NCI-H1092 (cell line): ENCODE measurements at regions not wholly inside any gene's neighbourhood (a gene's known extent, or its start where the extent isn't known, plus 50 kb on each side); places are given as distances from the start of the nearest gene placed in this dataset.
A peak's percentile ranks its signal among the peaks of the same experiment; 100 is the strongest.
"Not testable (repeated sequence)": the region's sequence is repeated elsewhere in the genome, so short reads cannot be mapped to it uniquely, and the experiment has no call there.

ENCODE experiments used
- DNase-seq: peaks from one replicate; lab custom pipeline; 2025; lab: John Stamatoyannopoulos, UW

DNA sequence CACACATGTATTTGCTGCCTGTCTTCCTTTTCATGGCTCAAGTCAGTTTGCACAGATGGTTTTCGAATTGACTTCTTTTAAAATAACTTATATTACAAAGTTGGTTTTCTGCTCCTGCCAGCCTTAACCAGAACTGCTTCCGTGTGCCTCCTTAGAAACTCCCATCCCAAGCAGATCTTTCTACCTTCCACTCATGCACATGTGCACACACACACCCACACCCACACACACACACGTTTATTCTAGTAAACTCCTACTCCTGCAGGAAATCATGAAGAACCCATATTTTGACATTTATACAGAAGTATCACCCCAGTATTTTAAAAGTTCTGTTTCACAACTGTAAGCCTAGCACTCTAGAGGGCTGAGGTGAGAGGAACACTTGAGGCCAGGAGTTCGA is 329.5 kb upstream of the SOX9 start:
- no peak for DNase-seq

DNA sequence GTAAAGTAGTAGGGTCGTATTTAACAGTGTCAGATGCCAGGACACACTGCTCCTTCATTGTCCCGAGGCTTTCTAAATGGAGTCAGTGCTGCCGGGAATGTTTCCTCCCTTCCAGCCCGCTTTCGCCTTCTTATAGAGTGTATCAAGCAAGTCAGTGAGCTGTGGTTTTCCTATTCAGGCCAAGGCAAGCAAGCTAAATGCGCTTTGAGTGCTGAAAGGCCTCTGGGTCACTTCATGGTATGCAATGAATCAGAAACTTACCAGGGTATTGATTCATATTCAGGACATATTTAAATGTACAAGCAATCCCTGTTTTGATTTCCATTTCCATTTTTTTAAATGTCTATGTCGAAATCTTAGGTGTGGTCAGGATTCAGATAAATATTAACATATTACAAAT is 327.9 kb upstream of the SOX9 start:
- no peak for DNase-seq

DNA sequence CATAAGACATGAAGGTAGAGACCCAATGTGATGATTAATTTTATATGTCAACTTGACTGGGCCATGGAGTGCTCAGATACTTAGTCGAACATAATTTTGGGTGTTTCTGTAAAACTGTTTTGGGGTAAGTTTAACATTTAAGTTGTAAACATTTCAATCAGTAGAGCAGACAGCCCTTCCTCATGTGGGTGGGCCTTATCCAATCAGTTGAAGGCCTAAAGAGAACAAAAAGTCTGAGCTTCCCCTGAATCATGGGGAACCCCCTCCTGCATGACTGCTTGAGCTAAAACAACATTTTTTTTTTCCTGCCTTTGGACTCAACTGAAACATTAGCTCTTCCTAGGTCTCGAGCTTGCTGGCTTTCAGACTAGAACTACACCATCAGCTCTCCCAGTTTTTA is 327.3 kb upstream of the SOX9 start:
- no peak for DNase-seq

DNA sequence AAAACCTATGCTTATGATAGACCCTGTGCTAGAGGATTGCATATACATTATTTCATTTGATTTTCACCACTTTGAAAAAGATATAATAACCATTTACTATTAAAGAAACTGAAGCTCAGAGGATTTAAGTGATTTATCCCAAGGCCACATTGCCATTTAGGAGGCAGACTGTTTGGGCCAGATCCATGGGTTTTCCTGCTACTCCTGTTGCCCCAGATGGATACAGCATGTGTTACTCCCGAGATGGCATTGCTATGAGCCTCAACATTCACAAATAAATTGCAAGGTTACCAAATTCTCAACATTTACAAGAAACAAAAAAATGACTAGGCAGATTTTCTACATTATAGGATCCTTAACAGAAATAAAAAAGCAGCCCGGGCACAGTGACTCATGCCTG is 322.1 kb upstream of the SOX9 start:
- no peak for DNase-seq

DNA sequence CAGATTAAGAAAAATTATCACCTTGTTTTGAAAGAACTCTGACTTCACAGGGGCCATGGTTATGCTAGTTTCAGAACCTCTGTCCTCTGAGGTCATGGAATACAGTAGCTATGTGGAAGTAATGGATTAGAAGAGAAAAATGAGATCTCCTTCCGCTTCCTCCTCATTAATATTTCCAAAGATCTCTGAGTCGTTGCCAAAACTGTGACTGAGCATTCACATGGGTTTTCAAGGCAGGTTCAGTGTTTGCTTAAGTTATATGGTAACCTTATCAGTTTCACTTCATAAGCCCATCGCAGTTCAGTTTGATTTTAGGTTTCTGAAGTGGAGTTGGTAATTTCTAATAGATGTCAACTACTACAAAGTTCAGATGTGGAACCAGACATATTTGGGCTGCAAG is 321.2 kb upstream of the SOX9 start:
- DNase-seq, result no peak

DNA sequence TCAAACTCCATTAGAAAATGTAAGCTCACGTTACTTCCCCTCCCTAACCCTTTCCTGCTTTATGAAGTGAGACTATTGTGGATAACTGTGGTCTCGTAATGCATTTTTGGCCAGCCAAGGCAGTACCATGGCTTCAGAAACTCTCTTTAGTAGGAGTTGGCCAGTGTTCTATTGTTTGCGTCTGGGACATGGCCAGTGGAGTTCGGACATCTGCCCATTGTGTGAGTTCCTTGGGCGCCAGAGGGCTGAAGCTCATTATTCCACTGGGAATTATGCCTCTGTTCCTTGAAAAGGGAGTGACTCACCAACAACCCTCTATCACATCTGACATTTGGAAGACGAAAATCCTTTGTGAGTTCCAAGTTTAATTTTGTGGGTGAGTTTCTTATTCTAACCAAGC is 319.5 kb upstream of the SOX9 start:
- no peak for DNase-seq

DNA sequence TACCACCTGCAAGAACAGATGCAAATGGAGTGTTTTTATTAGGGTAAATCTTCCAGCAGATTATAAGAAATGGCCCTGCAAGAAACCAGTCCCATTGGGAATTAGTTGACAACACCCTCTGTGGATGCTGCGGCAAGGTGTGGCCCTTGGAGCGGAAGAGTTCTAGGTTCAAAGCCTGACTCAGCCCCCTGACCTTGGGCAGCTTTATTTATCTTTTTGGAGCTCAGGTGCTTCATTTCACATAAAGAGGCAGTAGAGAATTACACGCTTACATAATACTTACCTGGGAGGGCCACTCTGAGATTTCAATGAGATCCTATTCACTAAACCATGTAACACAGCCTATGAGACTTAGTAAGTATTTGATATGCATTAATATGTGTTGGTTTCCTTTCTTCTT is 318.2 kb upstream of the SOX9 start:
- DNase-seq, result no peak

DNA sequence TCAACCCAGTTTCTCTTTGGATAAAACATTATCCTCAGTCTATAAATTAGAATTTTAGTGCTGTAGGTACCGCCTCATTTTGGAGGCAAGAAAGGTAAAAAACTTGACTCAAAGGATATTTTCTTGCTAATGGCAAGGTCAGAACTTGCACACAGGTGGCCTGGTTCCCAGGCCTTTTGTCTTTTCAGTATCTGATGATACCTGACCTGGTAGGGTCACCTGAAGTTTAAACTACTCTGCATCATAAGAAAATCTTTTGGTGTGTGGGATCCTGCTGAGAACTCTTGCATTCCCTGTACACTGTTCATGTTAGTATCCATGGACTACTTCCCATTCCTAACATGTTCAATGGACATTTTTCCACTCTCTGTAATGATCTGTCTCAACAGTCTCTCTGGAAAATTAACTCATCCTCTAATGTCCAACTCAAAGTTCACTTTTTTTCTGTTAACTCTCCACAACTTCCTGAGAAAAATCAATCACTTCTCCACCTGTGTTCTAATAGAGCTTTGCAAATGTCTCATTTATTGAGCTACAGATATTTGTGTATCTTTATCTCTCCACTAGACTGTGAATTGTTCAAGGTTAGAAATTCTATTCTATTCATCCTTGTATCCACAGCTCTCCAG is 317.1 kb upstream of the SOX9 start:
- DNase-seq, result no peak

DNA sequence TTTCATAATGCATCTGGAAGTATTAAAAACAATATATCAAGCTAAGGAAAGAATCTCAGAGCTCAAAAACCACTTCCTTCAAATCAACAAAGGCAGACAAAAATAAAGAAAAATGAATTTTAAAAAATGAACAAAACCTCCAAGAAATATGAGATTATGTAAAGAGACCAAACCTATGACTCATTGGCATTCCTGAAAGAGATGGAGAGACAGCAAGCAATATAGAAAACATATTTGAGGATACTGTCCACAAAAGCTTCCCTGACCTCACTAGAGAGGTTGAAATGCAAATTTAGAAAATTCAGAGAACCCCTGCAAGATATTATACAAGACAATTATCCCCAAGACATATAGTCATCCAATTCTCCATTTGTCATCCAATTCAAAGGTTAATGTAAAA is 311.3 kb upstream of the SOX9 start:
- no peak for DNase-seq

DNA sequence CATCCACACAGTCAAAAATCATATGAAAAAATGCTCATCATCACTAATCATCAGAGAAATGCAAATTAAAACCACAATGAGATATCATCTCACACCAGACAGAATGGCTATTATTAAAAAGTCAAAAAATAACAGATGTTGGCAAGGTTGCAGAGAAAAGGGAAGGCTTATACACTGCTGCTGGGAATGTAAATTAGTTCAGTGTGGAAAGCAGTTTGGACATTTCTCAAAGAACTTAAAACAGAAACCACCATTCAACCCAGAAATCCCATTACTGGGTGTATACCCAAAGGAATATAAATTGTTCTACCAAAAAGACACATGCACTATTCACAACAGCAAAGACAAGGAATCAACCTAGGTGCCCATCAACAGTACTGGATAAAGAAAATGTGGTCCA is 307.0 kb upstream of the SOX9 start:
- DNase-seq, result not testable (repeated sequence)

DNA sequence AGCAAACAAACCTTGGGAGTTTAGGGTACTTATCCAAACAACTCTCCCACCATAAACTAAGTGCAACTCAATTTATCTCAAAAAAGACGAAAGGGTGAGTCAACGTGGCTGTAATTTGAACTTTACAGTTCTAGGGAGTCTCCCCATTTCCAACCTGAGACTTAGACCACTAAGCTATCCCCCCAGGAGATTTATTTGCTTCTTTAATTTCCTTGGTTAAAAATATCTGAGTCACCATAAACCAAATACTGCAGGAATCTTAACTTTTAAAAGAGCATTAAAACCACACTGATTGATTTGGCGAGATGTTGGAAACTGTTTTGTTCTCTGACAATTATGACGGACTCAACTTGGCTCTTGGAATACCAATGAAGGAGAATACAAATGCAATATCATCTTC is 299.3 kb upstream of the SOX9 start:
- no peak for DNase-seq

DNA sequence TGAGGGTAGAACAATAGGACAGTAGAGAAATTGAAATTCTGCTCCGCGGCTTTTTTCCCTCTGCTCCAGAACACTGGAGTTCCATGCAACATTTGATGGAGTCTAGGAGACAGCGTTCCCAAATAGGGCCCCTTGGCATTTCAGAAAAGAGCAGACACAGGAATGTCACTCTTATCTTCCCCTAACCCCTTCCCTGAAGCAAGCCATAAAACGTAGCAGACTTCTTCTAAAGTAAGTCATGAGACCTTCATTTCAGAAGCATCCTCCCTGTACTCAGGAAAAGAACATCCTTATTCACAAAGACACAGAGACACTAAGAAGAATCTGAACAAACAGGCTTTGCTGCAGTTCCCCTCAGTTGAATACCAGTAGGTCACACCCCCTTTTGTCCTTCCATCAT is 296.1 kb upstream of the SOX9 start:
- no peak for DNase-seq

DNA sequence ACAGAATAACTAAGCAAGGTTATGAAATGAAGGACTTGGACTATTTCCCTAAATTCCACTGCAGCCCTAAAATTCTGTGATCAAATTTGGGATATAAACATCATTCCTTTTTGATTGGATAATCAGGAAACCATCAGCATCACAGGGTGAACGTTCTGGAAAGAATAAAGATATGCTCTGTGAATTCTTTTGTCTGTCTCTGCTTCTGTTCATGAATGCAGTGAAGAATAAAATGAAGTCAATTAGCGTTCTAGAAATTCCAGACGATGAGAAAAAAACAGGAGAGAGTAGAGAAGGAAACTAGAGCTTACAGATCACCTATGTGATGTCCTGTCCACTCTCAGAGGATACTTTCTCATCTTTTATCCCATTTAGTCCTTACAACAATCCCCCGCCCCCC is 295.1 kb upstream of the SOX9 start:
- DNase-seq, result no peak

DNA sequence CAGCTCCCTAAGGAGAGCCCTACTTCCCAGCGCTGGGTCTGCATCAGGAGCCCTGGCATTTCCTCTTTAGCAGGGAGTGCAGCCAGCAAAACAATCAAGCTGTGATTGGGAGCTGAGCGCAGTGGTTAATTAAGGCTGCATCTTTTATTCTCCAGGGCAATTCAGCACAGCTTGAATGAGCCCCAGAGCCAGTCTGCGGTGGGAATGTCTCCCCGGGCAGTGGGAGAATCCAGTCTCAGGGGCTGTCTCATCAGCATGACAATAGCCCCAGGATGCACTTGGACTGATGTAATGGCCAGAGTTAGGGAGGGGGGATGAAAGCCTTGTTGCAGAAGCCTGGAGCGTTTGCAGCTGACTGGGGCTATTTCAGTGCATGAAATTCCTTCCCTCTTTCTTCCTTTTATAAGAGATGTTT is 292.6 kb upstream of the SOX9 start:
- DNase-seq, result peak; percentile 81

DNA sequence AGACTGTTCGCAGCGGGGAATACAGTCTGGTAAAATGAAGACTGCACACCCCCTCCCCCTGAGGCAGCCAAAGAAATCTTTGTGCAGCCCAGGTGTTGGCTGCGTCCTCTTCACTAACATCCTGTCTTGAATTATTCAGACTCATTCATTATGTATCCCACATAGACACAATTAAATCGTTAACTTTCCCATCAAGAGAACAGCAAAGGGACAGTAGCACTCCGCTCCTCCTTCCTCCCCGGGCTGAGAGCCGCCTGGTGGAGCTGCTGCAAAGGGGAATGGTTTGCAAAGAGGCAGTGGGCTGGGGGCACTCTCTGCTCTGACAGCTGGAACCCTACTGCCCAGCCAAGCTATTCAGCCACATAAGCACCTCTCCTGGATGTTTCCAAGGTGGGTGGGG is 290.0 kb upstream of the SOX9 start:
- no peak for DNase-seq

DNA sequence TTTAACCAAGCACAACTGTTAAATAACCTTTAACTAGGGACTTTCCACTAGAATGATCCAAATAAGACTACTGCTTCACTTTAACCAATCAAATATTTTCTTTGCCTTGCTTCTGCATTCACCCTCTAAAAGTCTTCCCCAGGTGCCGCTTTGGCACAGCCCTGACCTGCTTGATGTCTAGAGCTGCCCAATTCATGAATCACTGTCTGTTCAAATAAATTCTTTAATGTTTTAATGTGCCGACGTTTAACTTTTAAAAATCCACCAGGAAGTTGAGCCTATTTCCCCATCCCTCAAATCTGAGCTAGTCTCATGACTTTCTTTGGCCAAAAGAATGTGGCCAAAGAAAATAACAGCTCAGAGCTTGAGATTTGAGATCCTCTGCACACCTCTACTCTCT is 277.8 kb upstream of the SOX9 start:
- no peak for DNase-seq

DNA sequence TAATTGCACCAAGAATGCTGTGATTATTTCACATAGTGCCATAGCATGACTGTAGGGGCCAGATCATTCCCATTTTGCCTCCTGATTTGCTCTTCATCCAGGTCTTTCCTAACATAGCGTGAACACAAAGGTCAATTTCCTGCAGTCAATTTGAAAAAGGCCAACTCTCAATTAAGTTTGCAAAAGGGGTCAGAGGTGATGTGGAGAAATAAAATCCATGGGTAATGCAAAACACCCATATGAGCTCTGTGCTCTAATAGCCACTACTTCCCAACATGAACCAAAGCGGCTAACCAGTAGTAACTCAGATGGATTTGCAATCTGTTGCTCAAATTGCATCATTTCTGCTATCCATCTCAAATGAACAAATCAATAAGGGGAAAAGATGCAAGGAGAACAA is 275.5 kb upstream of the SOX9 start:
- no peak for DNase-seq

DNA sequence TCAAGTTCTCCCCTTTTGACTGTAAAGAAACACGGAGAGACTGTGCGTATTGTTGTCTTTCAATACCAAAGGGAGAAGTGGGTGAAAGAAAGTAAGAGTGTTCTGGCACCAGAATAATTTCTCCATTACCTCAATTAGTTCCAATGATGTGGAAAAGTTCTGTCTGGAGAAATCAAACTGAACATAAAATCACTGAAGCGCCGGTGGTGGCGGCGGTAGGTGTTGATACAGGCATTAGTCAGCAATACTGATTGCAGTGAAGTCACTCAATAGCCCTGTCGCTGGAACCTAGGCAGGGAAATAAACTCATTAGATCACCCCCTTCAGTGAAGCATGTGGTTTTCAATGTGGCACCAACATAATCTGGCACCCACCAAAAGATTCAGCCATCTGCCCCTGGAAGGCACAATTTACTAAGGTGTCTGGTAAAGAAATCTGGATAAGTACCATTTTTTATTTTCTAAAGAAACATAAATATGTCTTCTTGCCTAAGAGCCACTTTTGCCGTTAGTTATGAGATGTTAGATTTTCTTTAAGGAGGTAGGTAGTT is 274.2 kb upstream of the SOX9 start:
- no peak for DNase-seq

DNA sequence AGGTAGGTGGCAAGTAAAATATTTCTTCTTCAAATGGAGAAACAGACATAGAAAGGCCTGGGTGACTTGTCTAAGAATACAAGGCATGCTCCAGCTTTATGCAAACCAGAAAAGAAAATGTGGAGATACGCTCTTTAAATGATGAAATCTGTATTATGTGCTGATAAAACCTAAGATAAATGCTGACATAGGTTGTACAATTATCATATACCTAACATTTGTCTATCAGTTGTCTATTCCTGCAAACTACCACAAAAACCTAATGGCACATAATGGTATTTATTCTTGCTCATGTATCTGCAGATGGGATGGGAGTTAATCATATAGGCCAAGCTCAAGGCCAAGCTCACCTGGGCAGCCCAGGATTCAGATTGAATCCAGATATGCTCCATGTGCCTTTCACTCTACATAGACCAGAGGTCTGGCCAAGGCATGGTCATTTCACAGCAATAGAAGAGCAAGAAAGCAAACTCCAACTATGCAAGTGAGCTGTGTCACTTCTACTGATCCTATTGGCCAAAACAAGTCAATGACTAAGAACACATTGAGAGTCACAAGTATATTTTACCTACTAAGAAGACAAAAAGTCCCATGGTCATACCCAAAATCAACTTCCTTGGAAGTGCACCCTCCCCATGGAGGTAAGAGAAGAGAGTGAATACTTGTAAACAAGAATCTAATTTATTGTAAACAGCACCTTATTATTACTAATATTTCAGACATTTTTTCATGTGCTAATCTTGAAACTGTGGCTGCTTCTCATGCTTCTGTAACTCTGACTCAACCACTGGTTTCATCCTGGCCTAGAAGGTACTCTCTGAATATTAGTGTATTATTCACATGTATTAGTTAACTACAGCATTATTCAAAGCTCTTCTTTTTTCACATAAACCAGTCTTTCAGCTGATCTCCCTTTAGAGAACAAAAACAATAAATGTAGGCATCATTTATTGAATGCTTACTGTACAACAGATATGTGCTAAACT is 270.7 kb upstream of the SOX9 start:
- DNase-seq, result no peak

DNA sequence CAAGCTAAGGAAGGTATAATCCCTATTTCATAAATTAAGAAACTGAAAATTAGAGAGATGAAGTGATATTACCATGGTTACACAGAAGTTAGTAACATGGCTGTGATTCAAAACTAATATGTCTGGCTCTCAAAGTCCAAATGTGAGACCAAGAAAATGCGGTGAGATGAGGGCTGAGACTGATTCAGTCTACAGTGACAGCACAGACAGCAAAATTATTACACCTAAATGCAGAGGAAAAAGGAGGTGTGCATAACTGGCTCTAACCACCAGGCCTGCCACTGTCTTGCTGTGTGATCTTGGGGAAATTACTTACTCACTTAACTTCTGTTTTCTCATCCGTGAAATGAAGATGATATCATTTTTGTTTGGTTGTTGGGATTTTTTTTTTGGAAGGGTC is 270.0 kb upstream of the SOX9 start:
- no peak for DNase-seq

DNA sequence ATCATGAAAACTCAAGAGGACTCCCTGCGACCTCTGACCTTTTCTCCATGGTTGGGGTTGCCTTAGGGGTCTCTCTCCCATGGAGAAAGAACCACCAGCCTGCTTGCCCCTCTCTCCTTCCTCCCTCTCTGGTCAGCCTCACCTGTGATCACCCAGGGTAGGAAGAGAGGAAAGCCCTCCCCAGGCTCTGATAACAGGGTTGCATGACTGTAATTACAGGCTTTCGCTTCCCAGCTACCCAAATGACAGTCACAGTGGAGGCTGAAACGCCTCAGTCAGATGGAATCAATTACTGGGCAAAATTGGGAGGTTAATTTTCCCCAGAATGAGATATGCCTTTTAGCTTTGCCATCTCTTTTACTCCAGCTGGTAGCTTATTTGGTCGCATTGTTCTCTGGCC is 265.8 kb upstream of the SOX9 start:
- DNase-seq, result peak; percentile 0

DNA sequence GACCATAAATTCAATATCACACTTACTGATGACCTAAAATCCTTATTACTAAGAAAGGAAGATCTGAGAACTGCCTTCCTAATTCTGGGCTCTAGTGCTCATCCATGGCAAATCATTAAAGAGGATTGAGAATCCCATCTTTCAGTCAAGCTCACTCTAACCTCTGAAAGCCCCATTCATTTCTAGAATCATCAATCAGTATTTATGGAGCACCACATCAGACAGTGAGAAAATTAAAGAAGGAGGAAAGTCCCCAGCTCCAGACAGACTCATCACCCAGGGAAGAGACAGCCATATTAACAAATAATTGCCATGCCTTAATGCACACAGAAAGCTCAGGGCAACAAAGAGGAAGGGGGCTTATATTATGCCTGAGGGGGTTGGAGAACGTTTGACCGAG is 256.1 kb upstream of the SOX9 start:
- no peak for DNase-seq

DNA sequence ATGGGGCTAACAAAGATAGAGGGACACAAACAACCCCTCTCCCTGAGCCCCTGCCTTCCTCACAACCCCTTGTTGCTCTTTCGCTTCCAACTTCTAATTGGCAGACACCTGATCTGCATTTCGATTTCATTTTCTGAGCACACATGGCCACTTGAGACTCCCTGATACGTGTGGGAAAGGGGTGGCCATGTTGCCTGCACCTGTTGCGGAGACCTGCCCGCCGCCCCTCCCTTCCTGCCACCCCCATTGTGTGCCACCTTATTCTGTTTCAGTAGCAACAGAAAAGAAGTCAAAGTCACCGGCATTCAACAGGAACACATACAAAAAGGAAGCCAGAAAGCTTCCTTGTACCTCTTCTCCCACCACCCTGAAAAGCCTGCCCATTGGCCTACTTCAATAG is 254.7 kb upstream of the SOX9 start:
- no peak for DNase-seq
